HG03039 (cell line): ENCODE measurements at regions not wholly inside any gene's neighbourhood (a gene's known extent, or its start where the extent isn't known, plus 50 kb on each side); places are given as distances from the start of the nearest gene placed in this dataset.

Experiments
- ATAC-seq: cut with Tn5 transposase; IDR thresholded peaks from one replicate; pipeline ENCODE4 v1.9.1; 2021; ENCODE audit warnings: mild to moderate bottlenecking, moderate library complexity; ENCODE audit not compliant: unreplicated experiment

GRCh38 chr14:82414853-82415539, 881.3 kb upstream of the SEL1L start:
- ATAC-seq = no peak

DNA sequence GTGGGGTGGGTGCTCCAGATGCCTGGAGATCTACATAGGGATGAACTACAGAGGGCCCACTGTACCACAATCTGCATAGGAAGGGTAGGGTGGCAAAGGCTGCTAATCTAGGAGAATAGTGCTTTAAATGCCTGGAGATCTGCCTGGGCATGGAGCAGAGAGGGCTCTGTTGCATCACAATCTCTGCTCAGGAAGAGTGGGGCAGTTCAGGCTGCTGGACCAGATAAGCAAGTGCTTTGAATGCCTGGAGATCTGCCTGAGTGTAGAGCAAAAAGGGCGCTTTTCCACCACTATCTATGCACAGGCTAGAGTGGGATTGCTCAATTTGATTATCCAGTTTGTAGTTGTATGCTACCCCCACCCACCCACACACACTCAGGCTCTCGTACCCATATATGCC, 886.3 kb upstream of the SEL1L start:
- ATAC-seq = no peak

DNA sequence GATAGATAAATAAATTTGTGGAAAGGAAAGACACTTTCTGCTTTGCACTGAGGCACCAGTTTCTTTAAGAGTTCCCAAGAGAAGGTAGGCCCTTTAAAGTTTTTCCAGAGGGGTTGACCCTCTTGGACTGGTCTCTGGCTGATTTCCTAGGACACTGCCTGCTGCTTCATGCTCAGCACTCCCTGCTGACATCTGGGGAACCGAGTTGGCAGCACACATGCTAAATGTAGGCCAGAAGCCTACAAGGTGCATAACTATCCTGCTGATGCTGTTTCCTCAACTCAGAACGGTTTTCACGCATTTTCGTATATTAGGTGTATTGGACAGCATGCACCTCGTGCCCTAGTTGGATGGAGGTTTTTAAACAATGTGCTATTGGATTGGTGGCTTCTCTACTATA, 887.2 kb upstream of the SEL1L start:
- ATAC-seq = no peak

DNA sequence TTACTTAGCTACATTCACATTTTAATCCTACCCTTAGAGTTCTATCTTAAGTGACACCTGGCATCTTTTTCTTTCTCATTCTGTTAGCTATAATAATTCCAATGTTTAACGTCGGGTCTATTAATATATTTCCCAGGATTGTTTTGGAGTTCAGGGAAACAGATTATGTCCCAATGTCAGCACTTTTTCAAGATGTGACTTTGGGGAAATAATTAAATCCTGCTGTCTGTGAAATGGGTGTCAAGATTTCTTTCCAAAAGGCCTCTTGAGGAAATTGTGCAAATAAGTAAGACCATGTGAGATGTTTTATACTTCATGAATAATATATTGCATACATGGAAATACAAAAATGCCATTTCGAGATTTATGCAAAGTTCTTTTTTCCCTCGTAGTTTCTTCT, 887.6 kb upstream of the SEL1L start:
- no peak for ATAC-seq

GRCh38 chr14:82422230-82422629, 888.6 kb upstream of the SEL1L start:
- ATAC-seq = no peak

GRCh38 chr14:82425261-82425660, 891.6 kb upstream of the SEL1L start:
- ATAC-seq = no peak

GRCh38 chr14:82431031-82431430, 897.4 kb upstream of the SEL1L start:
- no peak for ATAC-seq

GRCh38 chr14:82432301-82433105, 898.9 kb upstream of the SEL1L start:
- no peak for ATAC-seq

- no peak for ATAC-seq
Observed at GRCh38 chr14:82438436-82438835, 904.8 kb upstream of the SEL1L start.

- ATAC-seq = no peak
Observed at GRCh38 chr14:82441270-82441669, 907.6 kb upstream of the SEL1L start.

DNA sequence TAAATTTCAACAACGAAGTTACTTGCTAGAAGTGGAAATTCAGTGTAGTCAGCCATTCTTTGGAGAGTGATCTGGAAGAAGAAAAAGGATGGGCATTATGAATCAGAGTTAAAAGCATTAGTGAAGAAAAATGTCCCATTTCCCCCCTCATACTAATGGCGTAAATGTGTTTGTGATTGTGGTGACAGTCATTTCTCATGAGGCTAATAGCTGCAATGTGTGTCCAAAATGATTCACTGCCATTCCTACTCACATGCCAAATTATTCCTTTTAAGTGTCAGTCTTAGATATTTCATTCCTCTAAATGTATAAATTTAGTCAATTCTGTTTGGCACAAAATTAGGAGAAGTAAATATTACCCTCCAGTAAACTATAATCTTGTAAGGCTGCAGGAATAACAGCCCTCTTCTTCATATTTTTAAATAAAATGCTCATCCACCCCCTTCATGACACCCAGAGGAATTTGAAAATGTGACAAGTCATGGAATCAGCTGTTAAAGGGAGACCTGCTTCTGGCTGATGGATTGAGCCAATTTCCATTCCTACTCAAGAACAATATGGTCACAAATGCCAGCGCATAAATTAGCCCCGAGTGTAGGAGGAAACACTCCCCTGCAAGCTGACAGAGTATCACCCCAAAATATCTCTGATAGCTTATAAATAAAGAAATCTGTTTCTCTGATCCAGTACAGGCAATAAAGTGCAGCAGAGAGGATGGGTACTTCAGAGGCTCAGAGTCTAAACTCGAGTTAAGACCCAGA, 912.3 kb upstream of the SEL1L start:
- no peak for ATAC-seq

GRCh38 chr14:82447586-82447985, 913.9 kb upstream of the SEL1L start:
- no peak for ATAC-seq

DNA sequence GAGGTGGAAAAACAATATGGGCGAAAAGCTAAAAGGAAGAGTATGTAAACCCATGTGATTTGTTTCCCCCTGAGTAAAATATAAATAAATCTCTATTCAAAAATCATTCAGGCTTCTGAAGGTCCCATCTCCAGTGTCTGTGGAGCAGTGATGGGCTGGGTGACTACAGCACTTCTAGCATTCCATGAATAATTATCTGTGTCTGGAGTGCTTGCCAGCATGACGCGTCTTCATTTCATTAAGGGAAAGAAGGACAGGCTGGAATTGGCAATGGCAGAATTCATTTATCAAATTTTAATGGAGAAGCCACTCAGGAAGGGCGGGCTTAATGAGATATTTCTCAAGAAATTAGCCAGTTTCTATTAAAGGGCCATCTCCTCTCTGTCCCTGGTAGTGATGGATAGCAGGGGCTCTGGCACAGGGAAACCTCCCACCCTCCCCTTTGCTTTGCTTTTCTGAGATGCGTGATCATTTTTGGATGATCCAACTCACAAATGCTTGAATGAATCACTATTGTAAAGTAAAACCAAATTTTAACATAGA, 916.3 kb upstream of the SEL1L start:
- ATAC-seq = no peak

- ATAC-seq = no peak
Observed at GRCh38 chr14:82451675-82452074, 918.0 kb upstream of the SEL1L start.

DNA sequence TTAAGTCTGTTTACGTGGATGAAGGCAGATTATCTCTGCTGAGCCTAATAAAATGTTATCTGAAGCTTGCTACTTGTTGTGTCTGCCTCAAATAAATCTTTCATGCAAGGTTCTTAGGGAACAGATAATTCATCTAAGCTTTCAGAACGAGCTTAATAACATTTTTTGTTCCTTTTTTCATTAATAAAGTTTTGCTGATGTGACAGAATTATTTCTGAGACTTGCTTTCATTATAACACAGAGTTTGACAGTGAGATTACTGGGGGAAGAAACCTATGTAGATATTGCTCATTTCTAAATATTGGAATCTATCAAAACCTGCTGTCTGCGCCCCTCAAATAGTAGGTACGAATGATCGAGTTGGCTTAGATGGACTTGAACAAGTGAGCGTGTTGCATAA, 948.7 kb upstream of the SEL1L start:
- ATAC-seq = no peak

DNA sequence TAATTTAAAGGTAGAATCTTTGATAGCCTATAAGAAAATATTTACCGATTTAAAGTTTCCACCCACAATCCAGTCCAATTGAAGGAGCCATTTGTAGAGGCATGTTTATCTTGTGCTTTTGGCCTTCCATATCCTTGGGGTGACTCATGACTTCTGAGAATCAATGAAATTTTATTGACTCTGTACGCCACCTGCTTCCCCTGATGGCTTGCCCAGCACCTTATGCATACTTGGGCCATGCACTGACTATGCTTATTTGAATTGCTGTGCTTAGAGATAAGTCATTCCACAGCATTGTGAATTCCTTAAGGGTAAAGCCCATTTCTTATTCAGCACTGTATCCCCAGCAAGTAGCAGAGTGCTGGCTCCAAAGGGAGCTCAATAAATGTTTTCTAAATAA, 954.8 kb upstream of the SEL1L start:
- ATAC-seq = no peak

- no peak for ATAC-seq
Observed at GRCh38 chr14:82490397-82490796, 956.7 kb upstream of the SEL1L start.

GRCh38 chr14:82492157-82492556, 958.5 kb upstream of the SEL1L start:
- no peak for ATAC-seq

DNA sequence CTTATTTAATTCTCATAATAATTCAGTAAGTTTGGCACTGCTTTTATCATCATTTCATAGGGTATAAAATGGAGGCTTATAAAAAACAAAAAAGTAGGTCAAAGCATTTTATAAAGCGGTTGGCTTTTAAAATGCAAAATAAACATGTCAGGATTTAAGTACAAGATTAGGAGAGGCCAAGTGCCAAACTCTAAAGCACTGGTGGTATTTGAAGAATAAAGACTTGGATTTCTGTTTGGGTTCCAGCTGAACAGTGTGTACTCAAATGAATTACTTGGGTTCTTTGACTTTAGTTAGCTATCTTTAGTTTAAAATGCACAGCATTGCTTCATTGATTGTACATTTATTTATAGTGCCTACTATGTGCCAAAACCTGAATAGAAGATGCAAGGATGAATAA, 966.6 kb upstream of the SEL1L start:
- ATAC-seq = no peak

- no peak for ATAC-seq
Observed at GRCh38 chr14:82501554-82501953, 967.9 kb upstream of the SEL1L start.

DNA sequence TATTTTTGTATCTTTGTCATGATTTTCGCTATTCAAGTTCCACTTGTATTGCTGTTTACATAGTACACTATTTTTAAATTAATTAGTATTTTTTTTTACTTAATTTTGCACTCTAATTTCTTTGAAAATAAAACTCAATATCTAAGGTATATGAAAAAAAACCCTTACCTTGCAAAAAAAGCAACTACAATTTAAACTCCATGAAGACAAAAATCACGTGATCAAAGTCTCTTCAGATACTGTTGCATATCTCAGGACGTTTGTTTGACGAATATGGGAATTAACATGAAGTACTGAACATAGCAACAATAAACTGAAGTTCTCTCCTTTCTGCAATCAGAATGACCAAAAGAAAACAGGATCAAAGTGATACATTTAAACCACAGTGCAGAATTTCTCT, 968.4 kb upstream of the SEL1L start:
- no peak for ATAC-seq

DNA sequence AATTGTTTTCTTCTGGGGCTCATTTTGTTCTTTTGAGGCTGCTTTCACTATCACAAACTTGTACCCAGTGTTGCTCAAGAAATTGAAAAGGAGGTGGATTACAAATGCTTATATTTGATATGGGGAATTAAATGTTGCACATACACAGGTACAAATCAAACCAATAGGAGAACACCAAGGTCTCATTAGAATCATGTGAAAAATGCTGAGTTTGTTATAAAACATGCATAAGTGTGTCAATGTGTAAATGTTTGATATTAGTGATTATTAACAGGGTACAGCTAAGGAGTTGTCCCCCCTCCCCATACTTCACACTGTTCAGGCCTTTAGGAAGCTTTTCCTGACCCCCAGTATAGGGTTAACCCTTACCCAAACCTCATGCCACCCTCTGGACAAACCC, 971.2 kb upstream of the SEL1L start:
- ATAC-seq = no peak
